SK-N-SH (cell line): ENCODE measurements at regions not wholly inside any gene's neighbourhood (a gene's known extent, or its start where the extent isn't known, plus 50 kb on each side); places are given as distances from the start of the nearest gene placed in this dataset.

Experiments used
- CHD2 ChIP-seq: fragments of 150-350 bp; IDR thresholded peaks from 2 replicates; pipeline ENCODE4 v1.6.1; 2018; ENCODE audit warnings: low read length; ENCODE audit not compliant: partially characterized antibody
- CTCF ChIP-seq: fragments of 200-600 bp; sonication (generic); IDR thresholded peaks from 2 replicates; pipeline ENCODE4 v1.6.1; 2017; ENCODE audit warnings: antibody characterized with exemption, mild to moderate bottlenecking, moderate library complexity
- EP300 ChIP-seq, 2 experiments: IDR thresholded peaks; 2 replicates each; pipeline versions ENCODE4 v1.4.0 to v1.6.1; 2012; ENCODE audit warnings: borderline replicate concordance in 1 of 2, low read depth in 1 of 2, low read length in 1 of 2
- EZH2phosphoT487 ChIP-seq: fragments of 200-600 bp; sonication (generic); IDR thresholded peaks from 2 replicates; pipeline ENCODE4 v1.6.1; 2017; ENCODE audit warnings: low read depth, mixed run types, mild to moderate bottlenecking, antibody characterized with exemption, moderate library complexity, borderline replicate concordance
- JUND ChIP-seq: IDR thresholded peaks from 2 replicates; pipeline ENCODE4 v1.4.0; 2012
- MAX ChIP-seq: IDR thresholded peaks from 2 replicates; pipeline ENCODE4 v1.4.0; 2012; ENCODE audit warnings: low read depth
- REST ChIP-seq: IDR thresholded peaks from 2 replicates; pipeline ENCODE4 v1.6.1; 2012; ENCODE audit warnings: mild to moderate bottlenecking, low read depth, low read length, moderate library complexity
- RFX5 ChIP-seq: IDR thresholded peaks from 2 replicates; pipeline ENCODE4 v1.6.1; 2012; ENCODE audit warnings: mild to moderate bottlenecking, improper control_type of control experiment, low read length
- TAF1 ChIP-seq: IDR thresholded peaks from 2 replicates; pipeline ENCODE4 v1.6.1; 2012; ENCODE audit warnings: low read depth, mild to moderate bottlenecking, low read length, moderate library complexity, borderline replicate concordance
- TEAD4 ChIP-seq: IDR thresholded peaks from 2 replicates; pipeline ENCODE4 v1.4.0; 2012; ENCODE audit warnings: mild to moderate bottlenecking, borderline replicate concordance; ENCODE audit not compliant: insufficient read depth

- no peak for TF ChIP-seq TAF1
- no peak for TF ChIP-seq EZH2phosphoT487
- no peak for TF ChIP-seq TEAD4
- no peak for TF ChIP-seq CTCF
- TF ChIP-seq REST, result no peak
- no peak for TF ChIP-seq MAX
- TF ChIP-seq JUND, result no peak
- no peak for TF ChIP-seq CHD2
- no peak for TF ChIP-seq EP300 (IDR thresholded peaks at IDR 0.05; ENCODE audit: borderline replicate concordance in 1 of 2, low read depth in 1 of 2, low read length in 1 of 2)
- no peak for TF ChIP-seq RFX5
Measured at GRCh38 chr20:55514531-55514930, 490.8 kb downstream of the CBLN4 start.
